ENCODE measurements at regions not wholly inside any gene's neighbourhood (a gene's known extent, or its start where the extent isn't known, plus 50 kb on each side); places are given as distances from the start of the nearest gene placed in this dataset.

DNA sequence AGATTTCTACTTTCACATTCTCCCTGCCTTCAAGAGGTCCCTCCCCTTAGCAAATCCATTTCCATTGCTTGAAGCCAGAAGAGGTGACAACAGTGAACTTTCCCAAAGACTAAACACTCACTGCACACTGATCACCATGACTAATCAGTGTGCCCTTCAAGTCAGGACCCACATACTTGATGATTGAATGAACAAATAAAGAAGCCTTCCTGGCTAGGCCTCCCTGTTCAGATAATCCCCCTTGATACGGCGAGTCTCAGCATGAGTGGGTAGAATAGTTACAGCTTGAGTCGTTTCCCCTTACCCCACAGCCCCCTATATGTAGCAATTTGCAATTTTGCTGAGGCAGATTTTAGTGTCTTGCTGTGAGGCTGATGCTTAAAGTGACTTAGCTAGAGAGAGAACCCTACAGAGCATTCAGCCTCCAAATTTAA, 102.2 kb downstream of the UNC5CL start:
- DNase-seq = no peak

DNA sequence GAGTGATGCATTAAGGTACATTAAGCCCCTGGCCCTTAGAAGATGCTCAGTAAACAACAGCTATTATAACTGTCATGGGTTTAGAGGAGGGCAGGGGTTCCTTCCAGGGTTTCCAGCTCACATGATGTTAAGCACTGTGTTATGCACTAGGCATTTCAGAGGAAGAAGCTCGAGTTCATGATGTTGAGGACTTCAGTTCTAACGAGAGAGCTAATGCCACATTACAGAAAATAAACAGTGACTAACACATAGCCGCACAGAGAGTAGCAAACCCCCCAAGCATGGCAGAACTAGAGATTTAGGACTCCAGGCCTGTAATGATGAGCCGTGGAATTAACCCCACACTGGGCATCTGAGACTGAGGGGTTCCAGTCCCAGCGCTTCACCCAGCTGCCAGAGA, 105.2 kb downstream of the UNC5CL start:
- no peak for DNase-seq

- no peak for DNase-seq
These were observed 106.1 kb downstream of the UNC5CL start for GRCh38 chr6:40932953-40933352.

GRCh38 chr6:40932366-40932765, 106.7 kb downstream of the UNC5CL start:
- no peak for DNase-seq

DNA sequence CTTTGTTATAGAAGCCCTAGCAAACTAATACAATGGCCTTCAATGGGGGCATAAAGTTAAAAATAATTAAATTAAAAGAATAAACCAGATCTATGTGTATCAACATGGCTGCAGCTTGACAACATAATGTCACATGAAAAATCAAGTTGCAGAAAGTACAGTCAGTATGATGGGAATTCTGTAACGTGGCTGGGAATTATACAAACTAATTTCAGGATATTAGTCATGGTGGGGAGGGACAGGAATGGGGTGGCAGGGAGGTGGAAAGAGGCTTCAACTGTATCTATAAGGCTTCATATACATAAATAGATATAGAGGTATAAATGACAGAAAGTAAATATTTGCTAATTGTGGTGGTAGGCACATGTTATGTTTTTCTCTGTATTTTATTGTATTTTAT, 107.1 kb downstream of the UNC5CL start:
- no peak for DNase-seq

DNA sequence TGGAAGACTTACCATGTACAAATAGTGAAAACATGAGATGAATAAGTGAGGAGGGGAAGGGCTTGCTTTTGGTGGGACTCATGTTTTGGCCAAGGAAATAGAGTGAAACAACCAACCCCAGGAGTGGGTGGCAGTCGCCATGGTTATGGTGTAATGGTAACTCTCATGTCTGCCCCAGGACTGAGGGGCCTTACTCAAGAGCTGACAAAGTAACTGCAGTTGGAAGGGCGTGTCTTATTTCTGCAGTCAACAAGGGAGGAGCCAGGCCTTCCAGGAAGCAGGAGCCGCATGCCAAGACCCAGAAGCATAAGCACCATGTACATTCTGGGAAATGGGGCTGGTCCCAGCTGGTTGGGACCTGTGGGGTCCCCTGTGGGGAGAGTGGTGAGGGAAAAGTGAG, 108.5 kb downstream of the UNC5CL start:
- DNase-seq = no peak

DNA sequence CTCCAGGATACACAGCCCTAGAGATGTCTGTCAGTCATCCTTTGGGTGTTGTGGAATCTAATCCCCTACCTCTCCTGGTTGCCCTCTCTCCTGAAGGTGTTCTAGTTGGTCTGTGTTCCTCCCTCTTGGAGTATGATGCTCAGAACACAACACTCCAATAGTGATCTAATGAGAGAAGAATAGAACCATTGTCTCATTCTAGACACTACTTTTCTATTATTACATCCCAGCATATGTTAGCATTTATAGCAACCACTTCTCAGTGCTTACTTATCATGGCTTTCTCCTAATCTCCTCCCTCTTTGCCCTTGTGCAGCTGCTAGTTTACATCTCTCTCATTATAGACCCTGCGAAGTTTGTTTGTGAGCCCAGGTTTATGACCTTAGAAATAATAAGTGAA, 109.0 kb downstream of the UNC5CL start:
- DNase-seq = no peak

DNA sequence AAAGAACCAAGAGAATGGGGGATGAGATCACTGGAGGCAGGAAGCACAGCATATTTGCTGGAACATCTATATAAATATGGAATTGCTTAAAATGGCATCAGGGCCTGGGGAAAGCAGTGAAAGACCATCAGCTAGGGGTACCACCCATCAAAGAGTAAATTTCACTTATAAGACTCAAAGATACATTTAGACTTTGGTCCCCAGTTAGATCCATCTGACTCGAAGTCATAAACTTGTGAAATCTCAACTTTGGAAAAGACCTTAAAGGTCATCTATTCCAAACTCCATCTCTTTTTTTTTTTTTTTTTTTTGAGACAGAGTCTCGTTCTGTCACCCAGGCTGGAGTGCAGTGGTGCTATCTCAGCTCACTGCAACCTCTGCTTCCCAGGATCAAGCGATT, 109.8 kb downstream of the UNC5CL start:
- DNase-seq = no peak

DNA sequence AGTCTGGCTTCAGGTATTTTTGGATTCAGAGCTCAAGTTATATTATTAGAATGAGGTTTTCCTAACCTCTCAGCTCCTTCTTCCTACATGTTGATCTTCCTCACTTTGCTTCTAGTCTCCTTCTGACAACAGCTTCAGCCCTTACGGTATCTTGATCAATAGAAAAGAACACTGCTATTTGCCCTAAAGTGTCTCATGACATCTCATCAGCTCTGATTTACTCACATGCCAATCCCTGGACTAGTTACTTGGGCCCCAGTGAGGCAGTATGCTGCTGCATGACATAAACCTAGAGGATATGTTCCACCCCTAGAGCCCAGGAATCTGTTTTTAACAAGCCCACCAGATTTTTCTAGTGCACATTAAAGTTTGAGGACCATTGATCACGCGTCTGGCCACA, 110.3 kb downstream of the UNC5CL start:
- DNase-seq = no peak

DNA sequence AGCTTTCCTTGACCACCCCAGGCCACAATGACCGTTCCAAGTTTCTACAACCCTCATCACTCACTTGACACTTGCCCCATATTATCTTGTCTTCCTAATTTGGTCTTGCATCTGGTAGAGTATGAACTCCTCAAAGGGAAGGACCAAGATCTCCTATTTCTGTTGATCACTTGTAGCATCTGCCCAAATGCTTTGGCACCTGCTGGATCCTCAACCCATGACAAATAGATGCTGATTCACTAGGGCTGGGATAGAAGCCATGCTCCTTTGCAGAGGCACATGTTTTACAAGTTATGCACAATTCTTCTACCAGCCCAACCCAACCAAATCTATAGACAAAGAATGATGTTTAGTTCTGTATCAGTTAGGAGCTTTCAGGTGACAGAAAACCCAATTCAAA, 110.7 kb downstream of the UNC5CL start:
- no peak for DNase-seq

- DNase-seq = no peak
These were observed 113.7 kb downstream of the UNC5CL start for GRCh38 chr6:40925341-40925740.

GRCh38 chr6:40924839-40925238, 114.2 kb downstream of the UNC5CL start:
- DNase-seq = no peak

DNA sequence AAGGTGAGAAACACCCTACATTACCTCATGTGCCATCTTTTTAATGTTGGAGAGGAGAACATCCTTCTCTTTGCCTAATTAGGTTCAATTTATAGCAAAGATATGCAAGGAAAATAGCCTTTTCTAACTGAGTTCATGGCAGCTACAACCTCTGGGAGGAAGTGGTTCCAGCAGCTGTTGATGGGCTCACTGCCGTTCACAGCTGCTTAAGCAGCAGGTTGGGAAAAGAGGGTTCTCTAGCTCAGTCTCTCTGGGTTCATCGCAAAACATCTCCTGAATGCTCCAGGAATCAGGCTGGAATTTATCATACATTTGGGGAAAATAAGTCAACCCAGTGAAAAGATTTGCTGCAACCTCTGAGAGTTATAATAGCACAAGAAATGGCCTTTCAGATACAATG, 115.1 kb downstream of the UNC5CL start:
- DNase-seq = no peak

DNA sequence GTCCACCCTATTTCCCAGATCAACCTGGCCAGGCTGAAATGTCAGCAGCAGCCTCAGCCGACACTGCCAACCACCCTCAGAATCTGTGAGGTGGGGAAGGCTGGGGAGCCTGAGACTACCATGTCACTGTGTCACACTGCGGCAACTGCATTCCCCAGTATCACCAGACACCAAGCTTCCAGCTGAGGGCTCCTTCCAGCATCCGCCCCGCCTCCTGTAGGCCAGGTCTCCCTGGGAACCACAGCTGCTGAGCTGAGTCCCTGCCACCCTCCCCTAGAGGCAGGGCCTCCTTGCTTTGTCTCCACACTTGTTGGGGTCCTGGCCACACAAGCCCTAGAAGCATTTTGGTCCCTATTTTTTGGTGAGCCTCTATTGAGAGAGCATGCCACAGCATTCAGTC, 115.7 kb downstream of the UNC5CL start:
- DNase-seq = no peak

GRCh38 chr6:40922281-40922680, 116.7 kb downstream of the UNC5CL start:
- no peak for DNase-seq

DNA sequence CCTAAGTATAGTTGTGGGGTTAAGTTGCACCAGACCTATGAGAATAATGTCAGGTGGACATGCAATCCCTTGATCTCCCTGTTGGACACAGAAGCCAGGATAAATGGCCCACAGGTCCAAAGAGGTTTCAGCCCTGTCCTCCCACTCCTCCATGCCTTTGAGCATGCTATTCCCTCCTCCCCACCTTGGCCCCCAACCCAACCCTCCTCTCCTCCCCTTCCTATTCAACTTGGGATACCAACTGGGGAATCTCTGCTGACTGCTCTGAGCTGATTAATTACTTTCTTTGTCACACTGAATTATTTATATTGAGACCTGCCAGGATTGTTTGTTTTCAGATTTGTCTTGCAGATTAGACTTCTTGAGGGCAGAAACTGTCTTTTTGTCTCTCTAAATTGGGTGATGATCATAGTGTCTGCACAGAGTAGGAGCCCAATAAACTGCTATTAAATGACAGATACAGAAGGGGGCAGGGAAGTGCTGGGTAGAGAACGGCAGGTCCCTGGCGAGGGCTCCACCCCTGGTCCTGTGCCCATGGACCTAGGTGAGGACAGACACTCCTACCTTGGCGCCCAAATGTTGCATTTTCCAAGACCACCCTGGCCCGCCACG, 120.9 kb downstream of the UNC5CL start:
- DNase-seq = no peak

DNA sequence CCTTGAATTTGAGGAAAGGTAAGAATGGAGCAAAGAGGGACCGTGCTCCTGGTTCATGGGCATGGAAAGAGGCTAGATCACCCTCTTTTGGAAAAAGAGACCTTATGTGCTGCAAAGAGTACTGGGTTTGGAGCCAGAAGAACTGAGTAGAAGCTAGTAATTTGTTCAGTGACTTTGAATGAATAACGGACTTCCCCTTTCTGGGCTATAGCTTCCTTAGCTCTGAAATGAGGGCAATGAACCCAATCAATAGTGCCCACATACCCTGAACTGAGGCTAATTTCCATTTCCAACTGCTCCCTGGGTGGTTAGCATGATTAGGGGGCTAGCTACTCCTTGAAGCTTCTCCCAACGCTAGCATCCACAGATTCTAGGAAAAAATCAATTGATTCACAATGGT, 121.4 kb downstream of the UNC5CL start:
- no peak for DNase-seq

DNA sequence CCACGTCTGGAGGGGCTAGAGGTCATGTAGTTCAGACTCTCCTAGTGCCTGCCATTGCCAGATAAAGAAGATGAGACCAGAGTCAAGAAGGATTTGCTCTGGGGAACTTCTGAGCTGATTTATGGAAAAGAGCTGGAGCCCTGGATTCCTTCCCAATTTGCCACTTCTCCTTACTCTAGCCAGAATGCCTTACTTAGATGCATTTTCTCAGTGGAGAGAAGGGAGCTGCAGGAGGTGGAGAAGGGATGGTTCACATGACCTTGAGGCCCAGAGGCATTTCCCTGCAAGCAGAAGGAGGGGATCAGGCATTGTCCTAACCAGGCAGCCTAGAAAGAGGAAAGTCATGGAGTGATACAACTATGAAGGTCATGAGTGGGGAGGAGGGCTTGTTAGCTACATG, 122.2 kb downstream of the UNC5CL start:
- no peak for DNase-seq

- DNase-seq = no peak
These were observed 123.9 kb downstream of the UNC5CL start for GRCh38 chr6:40915165-40915564.

- DNase-seq = no peak
These were observed 125.0 kb downstream of the UNC5CL start for GRCh38 chr6:40914005-40914404.

- peak; percentile 96 for DNase-seq
These were observed 126.7 kb downstream of the UNC5CL start for GRCh38 chr6:40912158-40912946.

DNA sequence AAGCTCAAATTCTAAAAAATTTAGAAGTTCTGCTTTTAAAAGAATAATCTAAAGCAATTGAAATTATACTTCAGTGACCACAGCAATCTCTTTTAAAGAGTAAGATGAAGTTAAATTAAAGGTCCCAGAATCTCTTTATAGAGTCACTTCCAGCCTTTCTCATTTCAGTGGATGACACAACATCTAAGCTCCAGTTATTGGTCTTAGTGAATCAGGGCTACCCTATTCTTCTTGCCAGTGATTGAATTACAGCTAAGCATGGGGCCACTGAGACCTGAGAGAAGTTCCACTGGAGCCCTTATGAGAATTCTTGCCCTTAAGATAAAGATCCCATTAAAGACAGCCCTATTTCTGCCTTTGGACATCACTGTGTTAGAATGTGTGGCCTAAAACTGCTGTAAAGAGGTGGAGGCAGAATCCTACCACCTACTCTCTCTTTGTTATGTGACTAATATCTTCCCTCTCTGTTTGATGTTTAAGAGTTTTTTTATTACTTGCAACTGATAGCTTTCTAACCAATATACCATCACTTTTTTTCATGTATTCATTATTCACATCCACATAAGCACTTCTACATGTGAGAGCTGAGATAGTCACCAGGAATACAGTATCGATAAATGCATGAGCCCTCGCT, 128.6 kb downstream of the UNC5CL start:
- DNase-seq = peak; percentile 11

DNA sequence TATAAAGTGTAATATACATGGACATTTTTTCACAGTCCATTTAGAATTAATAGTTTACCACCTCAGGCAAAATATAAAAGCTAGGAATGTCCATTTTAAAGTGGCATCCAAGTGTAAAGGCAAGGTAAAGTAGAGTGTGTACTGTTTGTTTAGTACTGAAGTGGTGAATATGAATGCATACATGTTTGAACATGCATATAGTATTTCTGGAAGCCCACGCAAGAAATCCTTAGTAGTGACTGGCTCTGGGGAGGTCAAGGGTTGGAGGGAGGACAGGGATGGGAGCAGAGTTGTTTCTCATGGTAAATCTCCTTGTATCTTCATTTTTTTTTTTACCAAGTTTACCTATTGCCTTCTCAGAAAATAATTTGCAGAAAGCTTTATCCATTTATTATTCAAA, 129.2 kb downstream of the UNC5CL start:
- peak; percentile 57 for DNase-seq

DNA sequence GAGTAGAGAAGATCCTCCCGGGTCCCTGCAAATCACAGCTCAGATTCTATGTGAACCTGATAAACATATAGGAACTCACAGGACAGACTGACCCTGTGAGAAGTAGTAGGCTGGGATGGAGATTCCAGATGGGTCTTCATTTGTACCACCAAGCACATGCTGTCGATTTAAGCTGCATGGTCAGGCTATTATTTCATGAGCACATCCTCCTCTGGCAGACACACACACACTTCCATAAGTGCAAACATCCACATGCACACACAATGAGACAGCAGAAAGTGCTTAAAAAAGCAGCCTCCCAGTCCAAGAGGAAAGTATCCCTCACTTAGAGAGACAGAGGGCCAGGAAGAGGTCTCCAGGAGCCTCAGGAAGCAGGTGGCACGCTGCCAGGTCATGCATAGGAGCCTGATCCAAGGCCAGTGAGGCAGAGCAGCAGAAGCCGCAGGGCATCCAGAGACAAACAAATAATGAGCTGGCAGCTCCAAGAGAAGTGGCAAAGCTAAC, 131.8 kb downstream of the UNC5CL start:
- peak; percentile 96 for DNase-seq

Measured in NCI-H510A treated with DMSO at 0.1 percent for 48 hours (cell line).